Esophagus muscularis mucosa (tissue), 4 donors: ENCODE measurements at regions not wholly inside any gene's neighbourhood (a gene's known extent, or its start where the extent isn't known, plus 50 kb on each side); places are given as distances from the start of the nearest gene placed in this dataset.
A peak's percentile ranks its signal among the peaks of the same experiment; 100 is the strongest.
"Not testable (repeated sequence)": the region's sequence is repeated elsewhere in the genome, so short reads cannot be mapped to it uniquely, and the experiment has no call there.

Experiments used
- DNase-seq: peaks from one replicate; pipeline ENCODE4 v3.0.0-alpha.2; 2017; ENCODE audit errors: extremely low spot score
- H3K27ac ChIP-seq, 4 donors: fragments of 200-600 bp; sonication (generic); replicated peaks in 1 of 4; 1 replicate in 3 of 4; 2 replicates in 1 of 4; pipeline ENCODE4 v1.5.1; 2016 to 2019; ENCODE audit warnings: mild to moderate bottlenecking in 1 of 4
- H3K27me3 ChIP-seq, 4 donors: fragments of 200-600 bp; sonication (generic); one replicate each; pipeline versions ENCODE4 v1.5.1 to v1.6.0; 2016 to 2019
- H3K36me3 ChIP-seq, 4 donors: fragments of 200-600 bp; sonication (generic); one replicate each; pipeline ENCODE4 v1.5.1; 2016 to 2019
- H3K4me1 ChIP-seq, 4 donors: fragments of 200-600 bp; sonication (generic); one replicate each; pipeline ENCODE4 v1.5.1; 2016 to 2019
- H3K4me3 ChIP-seq, 4 donors: fragments of 200-600 bp; sonication (generic); 1 replicate in 2 of 4; 2 replicates in 2 of 4; pipeline ENCODE4 v1.5.1; 2016 to 2019; ENCODE audit warnings: mild to moderate bottlenecking in 4 of 4, moderate library complexity in 1 of 4
- H3K9me3 ChIP-seq, 4 donors: fragments of 200-600 bp; sonication (generic); 1 replicate in 3 of 4; 2 replicates in 1 of 4; pipeline ENCODE4 v1.5.1; 2016 to 2019
- EP300 ChIP-seq: sonication (generic); formaldehyde crosslinking; IDR thresholded peaks from one replicate; pipeline ENCODE4 v1.6.1; 2017; ENCODE audit warnings: antibody characterized with exemption
- POLR2A ChIP-seq: fragments of 450-650 bp; IDR thresholded peaks from one replicate; pipeline ENCODE4 v1.6.1; 2017; ENCODE audit warnings: antibody characterized with exemption, moderate library complexity, mild to moderate bottlenecking, low read depth
- POLR2AphosphoS5 ChIP-seq, 2 donors: sonication (generic); formaldehyde crosslinking; IDR thresholded peaks; one replicate each; pipeline ENCODE4 v1.6.1; 2017; ENCODE audit warnings: antibody characterized with exemption in 2 of 2
- WGBS: methylation state at CpG from one replicate; pipeline ENCODE4 v1.1.5; 2018; 5-methylcytosine and 5-hydroxymethylcytosine counted together
- intact Hi-C: fragments of 100-400 bp; cut with DNase I; formaldehyde crosslinking; loops from one replicate; pipeline ENCODE4 v1.15.1; 2023
- TF ChIP-seq, protein P1 (sequence below), 3 experiments: fragments of 200-600 bp in 2 of 3; fragments of 450-650 bp in 1 of 3; sonication (generic) in 2 of 3; IDR thresholded peaks; one replicate each; pipeline ENCODE4 v1.5.1; 2017 to 2019; ENCODE audit warnings: antibody characterized with exemption in 3 of 3, mild to moderate bottlenecking in 2 of 3, moderate library complexity in 1 of 3

DNA sequence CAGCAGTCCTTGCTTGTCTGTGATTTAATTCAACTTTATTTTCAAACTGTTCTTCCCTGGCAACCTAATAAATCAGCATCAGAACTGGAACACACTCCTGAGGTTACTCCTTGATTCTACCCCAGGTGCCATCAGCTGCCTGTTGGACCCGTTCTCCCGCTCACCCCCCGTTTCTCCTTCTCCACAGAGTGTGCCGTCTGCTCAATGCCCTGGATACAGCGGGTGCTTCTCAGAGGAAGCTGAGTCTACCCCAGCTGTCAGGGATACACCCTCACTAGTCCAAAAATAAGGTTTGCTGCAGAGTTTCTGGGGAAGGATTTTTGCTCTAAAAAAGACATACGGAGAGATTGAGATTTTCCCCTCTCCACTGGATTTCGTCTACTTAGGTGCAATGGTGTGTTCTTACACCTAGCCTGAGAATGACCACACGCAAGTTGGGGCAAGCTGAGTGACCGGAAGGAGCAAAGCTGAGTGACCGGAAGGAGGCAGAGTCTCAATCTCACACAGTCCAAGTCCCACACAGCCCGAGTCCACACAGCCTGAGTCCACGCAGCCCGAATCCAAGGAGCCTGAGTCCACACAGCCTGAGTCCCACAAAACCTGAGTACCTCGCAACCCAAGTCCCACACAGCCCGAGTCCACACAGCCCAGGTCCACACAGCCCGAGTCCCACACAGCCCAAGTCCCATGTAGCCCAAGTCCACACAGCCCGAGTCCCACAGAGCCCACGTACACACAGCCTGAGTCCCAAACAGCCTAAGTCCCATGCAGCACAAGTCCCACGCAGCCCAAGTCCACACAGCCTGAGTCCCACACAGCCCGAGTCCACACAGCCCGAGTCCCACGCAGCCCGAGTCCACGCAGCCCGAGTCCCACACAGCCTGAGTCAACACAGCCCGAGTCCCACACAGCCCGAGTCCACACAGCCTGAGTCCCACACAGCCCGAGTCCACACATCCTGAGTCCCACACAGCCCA, 58.6 kb upstream of the DACT2 start:
- no peaks in the 10 kb centered on the region for H3K9me3 ChIP-seq
- H3K4me1 ChIP-seq = peaks cover 0 to 14% (median 12%) of the 10 kb centered on the region in 4 donors
- no peak for DNase-seq
- intact Hi-C loops = no loop called here
- no peaks in the 10 kb centered on the region for H3K36me3 ChIP-seq
- no peak for TF ChIP-seq EP300
- peak overlapping the region in 3 of 4 donors; percentile 2 to 53 (median 42) for H3K27ac ChIP-seq
- WGBS = 79% methylated on average over 22 of the region's 28 CpGs
- H3K4me3 ChIP-seq = peak overlapping the region; percentile 2 to 27 (median 18)
- peaks cover 0 to 11% (median 0%) of the 10 kb centered on the region in 4 donors for H3K27me3 ChIP-seq

DNA sequence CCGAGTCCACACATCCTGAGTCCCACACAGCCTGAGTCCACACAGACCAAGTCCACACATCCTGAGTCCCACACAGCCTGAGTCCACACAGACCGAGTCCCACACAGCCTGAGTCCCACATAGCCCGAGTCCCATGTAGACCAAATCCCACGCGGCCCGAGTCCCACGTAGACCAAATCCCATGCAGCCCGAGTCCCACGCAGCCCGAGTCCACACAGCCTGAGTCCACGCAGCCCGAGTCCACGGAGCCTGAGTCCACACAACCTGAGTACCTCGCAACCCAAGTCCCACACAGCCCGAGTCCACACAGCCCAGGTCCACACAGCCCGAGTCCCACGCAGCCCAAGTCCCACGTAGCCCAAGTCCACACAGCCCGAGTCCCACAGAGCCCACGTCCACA, 60.0 kb upstream of the DACT2 start:
- H3K4me1 ChIP-seq = peaks cover 0 to 22% (median 12%) of the 10 kb centered on the region in 4 donors
- DNase-seq, H3K36me3 ChIP-seq, H3K4me3 ChIP-seq, intact Hi-C loops, H3K9me3 ChIP-seq, H3K27ac ChIP-seq, H3K27me3 ChIP-seq: not testable (repeated sequence)
- WGBS = 89% methylated on average over 16 of the region's 20 CpGs

- H3K9me3 ChIP-seq, H3K27ac ChIP-seq, H3K36me3 ChIP-seq, intact Hi-C loops, DNase-seq, H3K4me3 ChIP-seq, H3K27me3 ChIP-seq: not testable (repeated sequence)
- H3K4me1 ChIP-seq = peaks cover 0 to 26% (median 15%) of the 10 kb centered on the region in 4 donors
- WGBS = 94% methylated on average over 34 of the region's 38 CpGs
These were observed 60.6 kb upstream of the SMOC2 start for GRCh38 chr6:168380166-168380955.

DNA sequence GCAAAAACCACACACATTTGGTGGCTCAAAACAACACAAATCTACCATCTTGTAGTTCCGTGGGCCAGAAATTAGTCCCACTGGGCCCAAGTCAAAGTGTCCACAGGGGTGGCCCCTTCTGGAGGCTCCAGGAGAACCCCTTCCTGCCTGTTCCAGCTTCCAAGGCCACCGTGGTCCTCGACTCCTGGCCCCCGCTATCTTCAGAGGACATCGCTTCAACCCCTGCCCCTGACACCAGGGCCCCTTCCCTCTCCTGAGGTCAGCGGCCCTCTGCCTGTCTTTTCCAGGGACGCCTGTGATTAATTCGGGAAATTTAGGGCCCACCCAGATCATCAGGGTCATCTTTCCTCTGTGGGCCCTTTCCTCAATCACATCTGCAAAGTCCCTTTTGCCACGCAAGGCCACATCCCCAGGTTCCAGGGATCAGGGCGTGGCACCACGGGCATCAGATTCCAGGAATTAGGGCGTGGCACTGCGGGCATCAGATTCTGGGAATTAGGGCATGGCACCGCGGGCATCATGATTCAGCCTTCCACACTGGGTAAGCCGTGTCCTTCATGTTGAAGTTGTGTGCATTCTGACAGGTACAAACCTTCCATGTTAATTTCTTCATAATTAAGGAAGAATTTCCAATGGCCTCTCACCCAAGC, 59.9 kb upstream of the SMOC2 start:
- H3K27me3 ChIP-seq = no peaks in the 10 kb centered on the region
- H3K4me1 ChIP-seq = peaks cover 0 to 31% (median 19%) of the 10 kb centered on the region in 4 donors
- WGBS = 94% methylated on average over 16 of the region's 16 CpGs
- TF ChIP-seq EP300 (no peak), POLR2A (no peak), POLR2AphosphoS5 (IDR thresholded peaks at IDR 0.05) (no peak)
- TF ChIP-seq, protein P1, sequence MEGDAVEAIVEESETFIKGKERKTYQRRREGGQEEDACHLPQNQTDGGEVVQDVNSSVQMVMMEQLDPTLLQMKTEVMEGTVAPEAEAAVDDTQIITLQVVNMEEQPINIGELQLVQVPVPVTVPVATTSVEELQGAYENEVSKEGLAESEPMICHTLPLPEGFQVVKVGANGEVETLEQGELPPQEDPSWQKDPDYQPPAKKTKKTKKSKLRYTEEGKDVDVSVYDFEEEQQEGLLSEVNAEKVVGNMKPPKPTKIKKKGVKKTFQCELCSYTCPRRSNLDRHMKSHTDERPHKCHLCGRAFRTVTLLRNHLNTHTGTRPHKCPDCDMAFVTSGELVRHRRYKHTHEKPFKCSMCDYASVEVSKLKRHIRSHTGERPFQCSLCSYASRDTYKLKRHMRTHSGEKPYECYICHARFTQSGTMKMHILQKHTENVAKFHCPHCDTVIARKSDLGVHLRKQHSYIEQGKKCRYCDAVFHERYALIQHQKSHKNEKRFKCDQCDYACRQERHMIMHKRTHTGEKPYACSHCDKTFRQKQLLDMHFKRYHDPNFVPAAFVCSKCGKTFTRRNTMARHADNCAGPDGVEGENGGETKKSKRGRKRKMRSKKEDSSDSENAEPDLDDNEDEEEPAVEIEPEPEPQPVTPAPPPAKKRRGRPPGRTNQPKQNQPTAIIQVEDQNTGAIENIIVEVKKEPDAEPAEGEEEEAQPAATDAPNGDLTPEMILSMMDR (IDR thresholded peaks at IDR 0.05) = no peak
- DNase-seq = no peak
- no peak overlapping the region for H3K27ac ChIP-seq
- intact Hi-C loops = no loop called here
- H3K4me3 ChIP-seq = no peak overlapping the region
- no peaks in the 10 kb centered on the region for H3K9me3 ChIP-seq
- H3K36me3 ChIP-seq = no peaks in the 10 kb centered on the region

- TF ChIP-seq, protein P1 (IDR thresholded peaks at IDR 0.05) = no peak
- TF ChIP-seq POLR2A = no peak
- TF ChIP-seq POLR2AphosphoS5 (IDR thresholded peaks at IDR 0.05) = no peak
- TF ChIP-seq EP300 = no peak
- Histone ChIP-seq H3K4me1 (peaks cover 0 to 30% (median 18%) of the 10 kb centered on the region in 4 donors), H3K9me3 (no peaks in the 10 kb centered on the region), H3K27ac (no peak overlapping the region), H3K36me3 (no peaks in the 10 kb centered on the region), H3K4me3 (no peak overlapping the region), H3K27me3 (no peaks in the 10 kb centered on the region)
- WGBS = 92% methylated on average over 17 of the region's 24 CpGs
- intact Hi-C loops = no loop called here
- no peak for DNase-seq
These were observed 59.1 kb upstream of the SMOC2 start for GRCh38 chr6:168381726-168382458.
